ENCODE measurements at regions not wholly inside any gene's neighbourhood (a gene's known extent, or its start where the extent isn't known, plus 50 kb on each side); places are given as distances from the start of the nearest gene placed in this dataset.
A peak's percentile ranks its signal among the peaks of the same experiment; 100 is the strongest.

- Histone ChIP-seq H3K4me3 (no peak overlapping the region), H3K79me2 (ENCODE audit: control insufficient read depth, insufficient read depth, low read length) (no peaks in the 10 kb centered on the region), H3K9me1 (ENCODE audit: control insufficient read depth, insufficient read depth, low read length) (no peaks in the 10 kb centered on the region), H3K4me2 (ENCODE audit: insufficient read depth, low read length) (no peak overlapping the region), H3K36me3 (ENCODE audit: control insufficient read depth, insufficient read depth, low read length) (no peaks in the 10 kb centered on the region), H2AFZ (ENCODE audit: low read depth, low read length) (no peak overlapping the region), H3K9ac (ENCODE audit: insufficient read depth in 1 of 2, low read depth in 2 of 2, low read length in 2 of 2) (no peak overlapping the region), H3K9me3 (replicated peaks; ENCODE audit: control insufficient read depth, insufficient read depth, low read depth, low read length) (no peaks in the 10 kb centered on the region), H3K4me1 (replicated peaks in 1 of 2; ENCODE audit: control insufficient read depth in 2 of 2, insufficient read depth in 2 of 2, low read length in 2 of 2) (no peaks in the 10 kb centered on the region), H3K27me3 (ENCODE audit: control insufficient read depth in 2 of 2, insufficient read depth in 2 of 2, low read length in 2 of 2) (no peaks in the 10 kb centered on the region), H4K20me1 (replicated peaks; ENCODE audit: control insufficient read depth, insufficient read depth, low read length) (no peaks in the 10 kb centered on the region), H3K27ac (ENCODE audit: extremely low read depth, low read depth, low read length) (no peak overlapping the region)
- no TSS peak for BruUV-seq (replicated peaks)
- POLR2A ChIA-PET = no interaction called here
- DNase-seq (ENCODE audit: extremely low read depth in 1 of 4, low spot score in 3 of 4) (no peak), ATAC-seq (no peak; the same call in 2 of the 3 replicates), FAIRE-seq (no peak)
- WGBS (ENCODE audit: insufficient coverage, low coverage, missing lambda C conversion rate) = 5% methylated on average over 3 of the region's 3 CpGs
- CTCF ChIA-PET (ENCODE audit: low intra/inter-chr PET ratio) = no interaction called here
- in situ Hi-C loops (cut with MboI) = no loop called here
- intact Hi-C loops (cut with micrococcal nuclease) = no loop called here
- TF ChIP-seq RAD21 (CRISPR knock-in tag; conservative IDR thresholded peaks at IDR 0.05 in 1 of 2, IDR thresholded peaks at IDR 0.05 in 1 of 2) (0 out of 4 replicates have a peak, but pooled peaks of 1 of the 2 experiments have one; percentile 12), TSC22D4 (tag; IDR thresholded peaks at IDR 0.05) (no peak)
These were observed 344.2 kb upstream of the PPP2R3A start for GRCh38 chr3:135621184-135621920.

GRCh38 chr3:135622215-135622614, 343.3 kb upstream of the PPP2R3A start:
- DNase-seq (ENCODE audit: extremely low read depth in 1 of 4, low spot score in 3 of 4) (no peak), ATAC-seq (no peak), FAIRE-seq (no peak)
- ChIA-PET CTCF (ENCODE audit: low intra/inter-chr PET ratio) (no interaction called here), POLR2A (no interaction called here)
- Histone ChIP-seq H3K9ac (ENCODE audit: insufficient read depth in 1 of 2, low read depth in 2 of 2, low read length in 2 of 2) (no peak overlapping the region), H2AFZ (ENCODE audit: low read depth, low read length) (no peak overlapping the region), H3K4me1 (replicated peaks in 1 of 2; ENCODE audit: control insufficient read depth in 2 of 2, insufficient read depth in 2 of 2, low read length in 2 of 2) (no peaks in the 10 kb centered on the region), H3K79me2 (ENCODE audit: control insufficient read depth, insufficient read depth, low read length) (no peaks in the 10 kb centered on the region), H3K27ac (ENCODE audit: extremely low read depth, low read depth, low read length) (no peak overlapping the region), H3K4me3 (no peak overlapping the region), H3K9me3 (replicated peaks; ENCODE audit: control insufficient read depth, insufficient read depth, low read depth, low read length) (no peaks in the 10 kb centered on the region), H4K20me1 (replicated peaks; ENCODE audit: control insufficient read depth, insufficient read depth, low read length) (no peaks in the 10 kb centered on the region), H3K36me3 (ENCODE audit: control insufficient read depth, insufficient read depth, low read length) (no peaks in the 10 kb centered on the region), H3K9me1 (ENCODE audit: control insufficient read depth, insufficient read depth, low read length) (no peaks in the 10 kb centered on the region), H3K4me2 (ENCODE audit: insufficient read depth, low read length) (no peak overlapping the region), H3K27me3 (ENCODE audit: control insufficient read depth in 2 of 2, insufficient read depth in 2 of 2, low read length in 2 of 2) (peaks cover 0 to 6% of the 10 kb centered on the region in 2 experiments; a peak in 2 of 5 replicates)
- 0% methylated on average over 2 of the region's 2 CpGs for WGBS (ENCODE audit: insufficient coverage, low coverage, missing lambda C conversion rate)
- no TSS peak for BruUV-seq (replicated peaks)
- in situ Hi-C loops (cut with MboI) = no loop called here
- intact Hi-C loops (cut with micrococcal nuclease) = no loop called here
- no peak for TF ChIP-seq JUNB (CRISPR knock-in tag; conservative IDR thresholded peaks at IDR 0.05)
- TF ChIP-seq ETV5 (CRISPR knock-in tag; IDR thresholded peaks at IDR 0.05; ENCODE audit: low read depth) = no peak
- no peak for TF ChIP-seq KDM1A (IDR thresholded peaks at IDR 0.05)
- no peak for TF ChIP-seq RBM34 (IDR thresholded peaks at IDR 0.05; ENCODE audit: borderline replicate concordance, insufficient read depth, low read length)
- no peak for TF ChIP-seq TFAP4 (CRISPR knock-in tag; IDR thresholded peaks at IDR 0.05; ENCODE audit: borderline replicate concordance)
- no peak for TF ChIP-seq HNRNPUL1 (IDR thresholded peaks at IDR 0.05; ENCODE audit: low read length)
- no peak for TF ChIP-seq SMAD1 (IDR thresholded peaks at IDR 0.05; ENCODE audit: low read depth, low read length, partially characterized antibody)
- TF ChIP-seq NUFIP1 (IDR thresholded peaks at IDR 0.05; ENCODE audit: partially characterized antibody) = no peak
- no peak for TF ChIP-seq FOXO4 (CRISPR knock-in tag; IDR thresholded peaks at IDR 0.05)
- no peak for TF ChIP-seq ZNF134 (CRISPR knock-in tag; conservative IDR thresholded peaks at IDR 0.05)

Data from K562 (cell line).